BLaER1 (cell line): ENCODE measurements at regions not wholly inside any gene's neighbourhood (a gene's known extent, or its start where the extent isn't known, plus 50 kb on each side); places are given as distances from the start of the nearest gene placed in this dataset.

Experiments
- H3K27ac ChIP-seq: shearing (Covaris generic); formaldehyde crosslinking; 2 replicates; pipeline ENCODE4 v1.8.1; 2022
- H3K27me3 ChIP-seq: shearing (Covaris generic); formaldehyde crosslinking; 2 replicates; pipeline ENCODE4 v1.8.1; 2022
- H3K36me3 ChIP-seq: shearing (Covaris generic); formaldehyde crosslinking; 2 replicates; pipeline ENCODE4 v1.8.1; 2022
- H3K4me1 ChIP-seq: shearing (Covaris generic); formaldehyde crosslinking; 2 replicates; pipeline ENCODE4 v1.8.1; 2022
- H3K4me2 ChIP-seq: shearing (Covaris generic); formaldehyde crosslinking; 2 replicates; pipeline ENCODE4 v1.8.1; 2022
- H3K4me3 ChIP-seq: shearing (Covaris generic); formaldehyde crosslinking; 2 replicates; pipeline ENCODE4 v1.8.1; 2022
- H3K9ac ChIP-seq: shearing (Covaris generic); formaldehyde crosslinking; 2 replicates; pipeline ENCODE4 v1.8.1; 2022
- H3K9me3 ChIP-seq: shearing (Covaris generic); formaldehyde crosslinking; 2 replicates; pipeline ENCODE4 v1.8.1; 2022
- H4K20me1 ChIP-seq: shearing (Covaris generic); formaldehyde crosslinking; 2 replicates; pipeline ENCODE4 v1.8.1; 2022
- Cebpa-rat ChIP-seq: shearing (Covaris generic); IDR thresholded peaks from 2 replicates; pipeline ENCODE4 v1.8.1; 2022

- no peak overlapping the region for H3K9ac ChIP-seq
- no peak overlapping the region for H3K27ac ChIP-seq
- peaks cover 14% of the 10 kb centered on the region for H3K4me1 ChIP-seq
- H4K20me1 ChIP-seq: no peaks in the 10 kb centered on the region
- H3K4me3 ChIP-seq: no peak overlapping the region
- no peaks in the 10 kb centered on the region for H3K36me3 ChIP-seq
- H3K4me2 ChIP-seq: peak overlapping the region; percentile 35
- no peaks in the 10 kb centered on the region for H3K27me3 ChIP-seq
- TF ChIP-seq Cebpa-rat: no peak
- H3K9me3 ChIP-seq: no peaks in the 10 kb centered on the region
Observed at GRCh38 chr6:163984124-163984936, 569.8 kb downstream of the QKI start.

- Histone ChIP-seq H3K36me3 (no peaks in the 10 kb centered on the region), H4K20me1 (no peaks in the 10 kb centered on the region), H3K4me2 (no peak overlapping the region), H3K9ac (no peak overlapping the region), H3K27ac (no peak overlapping the region), H3K4me3 (no peak overlapping the region), H3K27me3 (no peaks in the 10 kb centered on the region), H3K9me3 (0 out of 2 replicates have a peak, but pooled peaks cover 3% of the 10 kb centered on the region), H3K4me1 (peaks cover 14% of the 10 kb centered on the region)
- no peak for TF ChIP-seq Cebpa-rat
Observed at GRCh38 chr6:163983679-163984078, 569.2 kb downstream of the QKI start.

GRCh38 chr6:163974322-163974721 is 559.8 kb downstream of the QKI start:
- Histone ChIP-seq H3K4me3 (no peak overlapping the region), H4K20me1 (no peaks in the 10 kb centered on the region), H3K27ac (no peak overlapping the region), H3K9me3 (peaks cover 6% of the 10 kb centered on the region; the same call in 1 of the 2 replicates), H3K27me3 (no peaks in the 10 kb centered on the region), H3K4me1 (no peaks in the 10 kb centered on the region), H3K9ac (no peak overlapping the region), H3K36me3 (no peaks in the 10 kb centered on the region), H3K4me2 (no peak overlapping the region)
- TF ChIP-seq Cebpa-rat: no peak

- peaks cover 3% of the 10 kb centered on the region; the same call in 1 of the 2 replicates for H3K9me3 ChIP-seq
- no peak overlapping the region for H3K4me3 ChIP-seq
- H3K4me1 ChIP-seq: no peaks in the 10 kb centered on the region
- no peaks in the 10 kb centered on the region for H4K20me1 ChIP-seq
- no peaks in the 10 kb centered on the region for H3K36me3 ChIP-seq
- no peaks in the 10 kb centered on the region for H3K27me3 ChIP-seq
- H3K9ac ChIP-seq: no peak overlapping the region
- H3K4me2 ChIP-seq: no peak overlapping the region
- no peak overlapping the region for H3K27ac ChIP-seq
- TF ChIP-seq Cebpa-rat: no peak
Observed at GRCh38 chr6:163971841-163972838, 557.6 kb downstream of the QKI start.

- no peak for TF ChIP-seq Cebpa-rat
- Histone ChIP-seq H3K4me1 (no peaks in the 10 kb centered on the region), H3K27ac (no peak overlapping the region), H3K9ac (no peak overlapping the region), H3K4me3 (no peak overlapping the region), H3K36me3 (no peaks in the 10 kb centered on the region), H4K20me1 (no peaks in the 10 kb centered on the region), H3K27me3 (no peaks in the 10 kb centered on the region), H3K4me2 (no peak overlapping the region), H3K9me3 (peaks cover 3% of the 10 kb centered on the region; the same call in 1 of the 2 replicates)
Observed at GRCh38 chr6:163970846-163971564, 556.5 kb downstream of the QKI start.

- Histone ChIP-seq H3K27ac (no peak overlapping the region), H3K4me3 (no peak overlapping the region)
- no peak for TF ChIP-seq Cebpa-rat
Observed at GRCh38 chr6:163965426-163966348, 551.2 kb downstream of the QKI start.

GRCh38 chr6:163964789-163965188 is 550.3 kb downstream of the QKI start:
- H3K4me2 ChIP-seq: no peak overlapping the region
- no peaks in the 10 kb centered on the region for H3K27me3 ChIP-seq
- H3K27ac ChIP-seq: no peak overlapping the region
- no peaks in the 10 kb centered on the region for H3K4me1 ChIP-seq
- H3K9ac ChIP-seq: no peak overlapping the region
- H3K4me3 ChIP-seq: no peak overlapping the region
- no peaks in the 10 kb centered on the region for H3K9me3 ChIP-seq
- H3K36me3 ChIP-seq: no peaks in the 10 kb centered on the region
- no peak for TF ChIP-seq Cebpa-rat
- no peaks in the 10 kb centered on the region for H4K20me1 ChIP-seq

More at GRCh38 chr6:163965426-163966348, 551.2 kb downstream of the QKI start:
- Histone ChIP-seq H3K4me2 (no peak overlapping the region), H3K9me3 (no peaks in the 10 kb centered on the region), H4K20me1 (no peaks in the 10 kb centered on the region), H3K27me3 (no peaks in the 10 kb centered on the region), H3K4me1 (no peaks in the 10 kb centered on the region), H3K9ac (no peak overlapping the region), H3K36me3 (no peaks in the 10 kb centered on the region)

GRCh38 chr6:163963205-163964120 is 548.9 kb downstream of the QKI start:
- H3K27me3 ChIP-seq: no peaks in the 10 kb centered on the region
- no peaks in the 10 kb centered on the region for H3K36me3 ChIP-seq
- no peak overlapping the region for H3K4me3 ChIP-seq
- TF ChIP-seq Cebpa-rat: no peak
- H3K9ac ChIP-seq: no peak overlapping the region
- no peak overlapping the region for H3K4me2 ChIP-seq
- H3K9me3 ChIP-seq: no peaks in the 10 kb centered on the region
- H3K4me1 ChIP-seq: no peaks in the 10 kb centered on the region
- no peaks in the 10 kb centered on the region for H4K20me1 ChIP-seq
- no peak overlapping the region for H3K27ac ChIP-seq
